Endothelial cell of umbilical vein (primary cell): ENCODE measurements at regions not wholly inside any gene's neighbourhood (a gene's known extent, or its start where the extent isn't known, plus 50 kb on each side); places are given as distances from the start of the nearest gene placed in this dataset.

Source experiments
- BruUV-seq: library from RNA; stranded (reverse); fragments of 400-500 nt; replicated peaks from 2 replicates; lab custom pipeline; 2021; lab: Mats Ljungman, UMichigan
- CTCF ChIA-PET: fragments of 300-600, 350-600 bp; sonication (Branson Sonifier 250); formaldehyde crosslinking; loops from one replicate; lab custom pipeline; 2021; ENCODE audit warnings: antibody characterized with exemption, inconsistent platforms; lab: Charles Lee
- POLR2A ChIA-PET: fragments of 300-600, 350-600 bp; sonication (Branson Sonifier 250); formaldehyde crosslinking; loops from one replicate; lab custom pipeline; 2021; ENCODE audit warnings: antibody characterized with exemption, inconsistent platforms; lab: Charles Lee
- DNase-seq: peaks from one replicate; pipeline ENCODE4 v3.0.0-alpha.2; 2011; ENCODE audit warnings: low read depth, low spot score
- FAIRE-seq: peaks from 2 replicates; lab custom pipeline; 2011; peaks lifted over from hg19 to GRCh38; lab: Jason Lieb, UNC
- H2AFZ ChIP-seq: 2 replicates; pipeline ENCODE4 v1.6.0; 2012; ENCODE audit warnings: low read depth, low read length, control low read depth, inconsistent platforms
- H3K27ac ChIP-seq: 2 replicates; pipeline ENCODE4 v1.5.1; 2011; ENCODE audit warnings: low read depth, mild to moderate bottlenecking, control low read depth, low read length, moderate library complexity; ENCODE audit not compliant: insufficient read depth
- H3K27me3 ChIP-seq, 2 experiments: 2 replicates each; pipeline versions ENCODE4 v1.6.0 to v1.6.1; 2011; ENCODE audit warnings: low read length in 2 of 2, mixed read lengths in 1 of 2; ENCODE audit not compliant: control insufficient read depth in 2 of 2, insufficient read depth in 2 of 2
- H3K36me3 ChIP-seq, 2 experiments: 2 replicates in 1 of 2; 3 replicates in 1 of 2; pipeline ENCODE4 v1.5.1; 2011; ENCODE audit warnings: low read length in 2 of 2, mild to moderate bottlenecking in 1 of 2, moderate library complexity in 1 of 2; ENCODE audit not compliant: control insufficient read depth in 2 of 2, insufficient read depth in 2 of 2; ENCODE audit errors: extremely low read depth in 1 of 2
- H3K4me1 ChIP-seq: 3 replicates; pipeline ENCODE4 v1.5.1; 2011; ENCODE audit warnings: mild to moderate bottlenecking, low read length; ENCODE audit not compliant: control insufficient read depth, insufficient read depth; ENCODE audit errors: extremely low read depth
- H3K4me2 ChIP-seq: 2 replicates; pipeline ENCODE4 v1.6.1; 2011; ENCODE audit warnings: low read length, control low read depth, mixed read lengths; ENCODE audit not compliant: insufficient read depth
- H3K4me3 ChIP-seq, 3 experiments: fragments of 200-600 bp in 1 of 3; sonication (generic), shearing (Covaris generic) in 1 of 3; replicated peaks in 1 of 3; 2 replicates each; pipeline ENCODE4 v1.5.1; 2011 to 2016; ENCODE audit warnings: control low read depth in 3 of 3, low read length in 3 of 3, mild to moderate bottlenecking in 2 of 3, inconsistent platforms in 1 of 3, low read depth in 1 of 3, moderate library complexity in 1 of 3; ENCODE audit not compliant: insufficient read depth in 1 of 3
- H3K79me2 ChIP-seq: 2 replicates; pipeline ENCODE4 v1.6.0; 2012; ENCODE audit warnings: low read length, inconsistent platforms; ENCODE audit not compliant: control insufficient read depth, insufficient read depth
- H3K9ac ChIP-seq: replicated peaks from 2 replicates; pipeline ENCODE3; 2011; ENCODE audit warnings: low read length, control low read depth; ENCODE audit not compliant: insufficient read depth; ENCODE audit errors: extremely low read depth
- H3K9me1 ChIP-seq: replicated peaks from 3 replicates; pipeline ENCODE4 v1.6.0; 2011; ENCODE audit warnings: mild to moderate bottlenecking, low read length; ENCODE audit not compliant: control insufficient read depth, insufficient read depth; ENCODE audit errors: extremely low read depth
- H3K9me3 ChIP-seq: replicated peaks from 2 replicates; pipeline ENCODE4 v1.5.1; 2012; ENCODE audit warnings: low read length, inconsistent platforms; ENCODE audit not compliant: control insufficient read depth, insufficient read depth
- H4K20me1 ChIP-seq: replicated peaks from 2 replicates; pipeline ENCODE3; 2011; ENCODE audit warnings: mild to moderate bottlenecking, low read length; ENCODE audit not compliant: control insufficient read depth, insufficient read depth; ENCODE audit errors: extremely low read depth
- EZH2 ChIP-seq: IDR thresholded peaks from 2 replicates; pipeline ENCODE4 v1.6.1; 2012; ENCODE audit warnings: borderline replicate concordance, low read depth, mild to moderate bottlenecking, moderate library complexity, low read length, inconsistent platforms; ENCODE audit not compliant: severe bottlenecking
- FOS ChIP-seq: IDR thresholded peaks from 2 replicates; pipeline ENCODE4 v1.6.1; 2011; ENCODE audit warnings: mild to moderate bottlenecking, low read length, moderate library complexity, borderline replicate concordance; ENCODE audit not compliant: insufficient read depth
- GATA2 ChIP-seq: IDR thresholded peaks from 2 replicates; pipeline ENCODE4 v1.7.0; 2011; ENCODE audit warnings: low read depth, mild to moderate bottlenecking, moderate library complexity, mixed read lengths, low read length; ENCODE audit not compliant: insufficient read length, insufficient read depth
- JUN ChIP-seq: IDR thresholded peaks from 2 replicates; pipeline ENCODE4 v1.6.1; 2011; ENCODE audit warnings: borderline replicate concordance, low read depth; ENCODE audit not compliant: insufficient read length, insufficient read depth
- MYC ChIP-seq: IDR thresholded peaks from one replicate; pipeline ENCODE4 v1.6.1; 2011; ENCODE audit warnings: mild to moderate bottlenecking, low read depth, low read length
- POLR2A ChIP-seq: IDR thresholded peaks from 2 replicates; pipeline ENCODE4 v1.6.1; 2012; ENCODE audit warnings: low read depth, mild to moderate bottlenecking, control low read depth, low read length
- POLR2AphosphoS5 ChIP-seq: IDR thresholded peaks from 2 replicates; pipeline ENCODE4 v1.6.1; 2012; ENCODE audit warnings: low read depth, mild to moderate bottlenecking, control low read depth, low read length, moderate library complexity; ENCODE audit not compliant: insufficient read depth
- dilution Hi-C: fragments of 300-500 bp; cut with MboI; formaldehyde crosslinking; loops from one replicate; pipeline ENCODE4 v1.15.0; 2019; ENCODE audit warnings: low sequenced_read_pairs; ENCODE audit not compliant: extremely low pct_ligation_motif_present
- intact Hi-C: fragments of 100-400 bp; cut with micrococcal nuclease; formaldehyde crosslinking; loops from one replicate; pipeline ENCODE4 v1.10.0; 2022
- TF ChIP-seq, protein P1 (sequence below), 2 donors: IDR thresholded peaks; 1 replicate in 1 of 2; 2 replicates in 1 of 2; pipeline ENCODE4 v1.5.1; 2011; ENCODE audit warnings: low read length in 2 of 2, mild to moderate bottlenecking in 2 of 2, moderate library complexity in 2 of 2, control low read depth in 1 of 2, inconsistent platforms in 1 of 2, low read depth in 1 of 2; ENCODE audit not compliant: insufficient read depth in 1 of 2; ENCODE audit errors: extremely low read depth in 1 of 2
- TF ChIP-seq, protein P2 (sequence below): IDR thresholded peaks from 2 replicates; pipeline ENCODE4 v1.6.1; 2011; ENCODE audit not compliant: insufficient read depth, insufficient read length

DNA sequence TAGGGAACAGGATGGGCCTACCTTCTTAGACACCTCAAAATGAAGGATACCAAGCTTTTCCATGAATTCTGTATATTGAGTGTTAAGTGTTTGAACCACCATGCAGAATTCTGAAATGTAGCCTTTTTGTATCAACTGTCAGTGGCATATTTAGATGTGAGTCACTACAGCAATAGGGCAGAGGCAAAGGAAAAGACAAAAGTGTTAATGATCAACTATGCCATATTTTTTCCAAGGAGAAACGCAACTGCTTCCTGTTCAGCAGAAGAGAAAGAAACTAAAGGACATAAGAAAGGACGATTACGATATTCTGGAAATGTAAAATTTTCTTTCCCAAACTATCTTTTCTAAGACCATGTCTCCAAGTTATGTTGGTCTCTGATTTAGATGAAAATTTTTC lies 104.6 kb upstream of the RSPO3 start:
- Histone ChIP-seq H3K4me3 (no peak overlapping the region), H3K9me3 (no peaks in the 10 kb centered on the region), H3K27me3 (no peaks in the 10 kb centered on the region), H3K9me1 (no peaks in the 10 kb centered on the region), H3K4me2 (no peak overlapping the region), H3K4me1 (no peaks in the 10 kb centered on the region), H3K79me2 (no peaks in the 10 kb centered on the region), H2AFZ (no peak overlapping the region), H4K20me1 (peaks cover 2% of the 10 kb centered on the region), H3K27ac (no peak overlapping the region), H3K9ac (no peak overlapping the region), H3K36me3 (no peaks in the 10 kb centered on the region)
- ChIA-PET POLR2A (no interaction called here), CTCF (no interaction called here)
- TF ChIP-seq POLR2AphosphoS5 (no peak), JUN (no peak), GATA2 (no peak), FOS (no peak), MYC (no peak), EZH2 (no peak), POLR2A (no peak)
- TF ChIP-seq, protein P1, sequence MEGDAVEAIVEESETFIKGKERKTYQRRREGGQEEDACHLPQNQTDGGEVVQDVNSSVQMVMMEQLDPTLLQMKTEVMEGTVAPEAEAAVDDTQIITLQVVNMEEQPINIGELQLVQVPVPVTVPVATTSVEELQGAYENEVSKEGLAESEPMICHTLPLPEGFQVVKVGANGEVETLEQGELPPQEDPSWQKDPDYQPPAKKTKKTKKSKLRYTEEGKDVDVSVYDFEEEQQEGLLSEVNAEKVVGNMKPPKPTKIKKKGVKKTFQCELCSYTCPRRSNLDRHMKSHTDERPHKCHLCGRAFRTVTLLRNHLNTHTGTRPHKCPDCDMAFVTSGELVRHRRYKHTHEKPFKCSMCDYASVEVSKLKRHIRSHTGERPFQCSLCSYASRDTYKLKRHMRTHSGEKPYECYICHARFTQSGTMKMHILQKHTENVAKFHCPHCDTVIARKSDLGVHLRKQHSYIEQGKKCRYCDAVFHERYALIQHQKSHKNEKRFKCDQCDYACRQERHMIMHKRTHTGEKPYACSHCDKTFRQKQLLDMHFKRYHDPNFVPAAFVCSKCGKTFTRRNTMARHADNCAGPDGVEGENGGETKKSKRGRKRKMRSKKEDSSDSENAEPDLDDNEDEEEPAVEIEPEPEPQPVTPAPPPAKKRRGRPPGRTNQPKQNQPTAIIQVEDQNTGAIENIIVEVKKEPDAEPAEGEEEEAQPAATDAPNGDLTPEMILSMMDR (IDR thresholded peaks at IDR 0.05; ENCODE audit: extremely low read depth in 1 of 2, insufficient read depth in 1 of 2, low read depth in 1 of 2, low read length in 2 of 2): no peak
- TF ChIP-seq, protein P2, sequence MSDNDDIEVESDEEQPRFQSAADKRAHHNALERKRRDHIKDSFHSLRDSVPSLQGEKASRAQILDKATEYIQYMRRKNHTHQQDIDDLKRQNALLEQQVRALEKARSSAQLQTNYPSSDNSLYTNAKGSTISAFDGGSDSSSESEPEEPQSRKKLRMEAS: no peak
- DNase-seq (no peak), FAIRE-seq (no peak)
- no TSS peak for BruUV-seq
- intact Hi-C loops: no loop called here
- dilution Hi-C loops: no loop called here
